ENCODE measurements at regions not wholly inside any gene's neighbourhood (a gene's known extent, or its start where the extent isn't known, plus 50 kb on each side); places are given as distances from the start of the nearest gene placed in this dataset.

- no peaks in the 10 kb centered on the region for H3K4me1 ChIP-seq (replicated peaks in 1 of 4; ENCODE audit: control insufficient read depth in 3 of 4, insufficient read depth in 4 of 4, low read length in 3 of 4)
- no peak for DNase-seq (ENCODE audit: low read depth in 1 of 2, low spot score in 2 of 2)
- H3K23me2 ChIP-seq (ENCODE audit: low read depth, low read length), result no peaks in the 10 kb centered on the region
- no peak overlapping the region for H2BK120ac ChIP-seq (replicated peaks; ENCODE audit: low read depth, low read length)
- no peak overlapping the region for H3K18ac ChIP-seq (ENCODE audit: extremely low read depth, low read length)
- ChIA-PET POLR2A (ENCODE audit: partially characterized antibody) (no interaction called here), CTCF (ENCODE audit: partially characterized antibody) (interaction anchor here (0.6 kb wide), 1 partner anchor 26 kb away, joined by 3 read pairs; no protein-coding TSS in a partner anchor)
- H3K79me1 ChIP-seq (ENCODE audit: low read depth, low read length), result no peaks in the 10 kb centered on the region
- H3K27me3 ChIP-seq (replicated peaks in 1 of 4; ENCODE audit: control insufficient read depth in 3 of 4, extremely low read depth in 1 of 4, insufficient read depth in 3 of 4, low read length in 3 of 4), result no peaks in the 10 kb centered on the region
- no peak overlapping the region for H2AFZ ChIP-seq (ENCODE audit: low read length)
- H3K14ac ChIP-seq (ENCODE audit: insufficient read length), result no peak overlapping the region
- no peak for TF ChIP-seq JUND (IDR thresholded peaks at IDR 0.05; ENCODE audit: low read length)
- TF ChIP-seq BCL11A (IDR thresholded peaks at IDR 0.05; ENCODE audit: low read depth in 2 of 2, low read length in 2 of 2), result no peak
- TF ChIP-seq PHF8 (conservative IDR thresholded peaks at IDR 0.05; ENCODE audit: low read depth, low read length), result no peak
- TF ChIP-seq ATF2 (IDR thresholded peaks at IDR 0.05; ENCODE audit: low read length), result no peak
- no peak for TF ChIP-seq TAF7 (optimal IDR thresholded peaks at IDR 0.05; ENCODE audit: borderline replicate concordance, low read depth, low read length)
- TF ChIP-seq RXRA (IDR thresholded peaks at IDR 0.05; ENCODE audit: insufficient read depth, low read depth, low read length), result no peak
- TF ChIP-seq BRCA1 (IDR thresholded peaks at IDR 0.05; ENCODE audit: low read depth, low read length), result no peak
- no peak for TF ChIP-seq TBP (IDR thresholded peaks at IDR 0.05; ENCODE audit: low read depth, low read length)
- TF ChIP-seq KDM4A (IDR thresholded peaks at IDR 0.05; ENCODE audit: low read depth, low read length, severe bottlenecking), result no peak
- no peak for TF ChIP-seq NANOG (IDR thresholded peaks at IDR 0.05; ENCODE audit: insufficient read depth, low read depth, low read length, poor library complexity, severe bottlenecking)
- no peak for TF ChIP-seq SIX5 (IDR thresholded peaks at IDR 0.05; ENCODE audit: low read depth, low read length)
- H2BK20ac ChIP-seq (ENCODE audit: low read length), result no peak overlapping the region
- H3K79me2 ChIP-seq (ENCODE audit: control insufficient read depth in 1 of 2, insufficient read depth in 2 of 2, low read length in 2 of 2), result no peaks in the 10 kb centered on the region
- H3K4ac ChIP-seq (replicated peaks; ENCODE audit: insufficient read length, low read depth, low read length), result no peak overlapping the region
- no peak overlapping the region for H4K8ac ChIP-seq (ENCODE audit: extremely low read depth, insufficient read depth, low read length)
- H3K56ac ChIP-seq (replicated peaks; ENCODE audit: insufficient read length, low read depth, low read length), result no peak overlapping the region
- H3K4me3 ChIP-seq (ENCODE audit: extremely low read depth in 1 of 4, insufficient read depth in 2 of 4, low read depth in 3 of 4, low read length in 4 of 4), result no peak overlapping the region
- no peak for FAIRE-seq
- H3K23ac ChIP-seq (ENCODE audit: insufficient read length), result no peak overlapping the region
- H3K9ac ChIP-seq (replicated peaks in 1 of 4; ENCODE audit: extremely low read depth in 1 of 4, low read depth in 3 of 4, low read length in 3 of 4), result no peak overlapping the region
- no peak overlapping the region for H2BK15ac ChIP-seq (ENCODE audit: low read length)
- H3K27ac ChIP-seq (ENCODE audit: low read depth, low read length), result no peak overlapping the region
- no peak overlapping the region for H2AK5ac ChIP-seq (ENCODE audit: low read depth, low read length)
- H3K9me3 ChIP-seq (ENCODE audit: insufficient read depth in 2 of 2, low read depth in 1 of 2, low read length in 1 of 2), result no peaks in the 10 kb centered on the region
- H4K20me1 ChIP-seq (replicated peaks in 1 of 2; ENCODE audit: control insufficient read depth in 1 of 2, insufficient read depth in 2 of 2, low read length in 2 of 2), result no peaks in the 10 kb centered on the region
- H2BK5ac ChIP-seq (ENCODE audit: low read depth, low read length), result no peak overlapping the region
- H2BK12ac ChIP-seq (ENCODE audit: low read depth, low read length), result no peak overlapping the region
- no peak overlapping the region for H3K4me2 ChIP-seq (ENCODE audit: insufficient read depth in 1 of 2, low read depth in 2 of 2, low read length in 2 of 2)
- WGBS, 2 experiments (ENCODE audit: extremely low coverage in 1 of 2, insufficient coverage in 1 of 2, insufficient read length in 1 of 2, insufficient replicate concordance in 2 of 2, low coverage in 1 of 2, low lambda C conversion rate in 2 of 2, missing lambda C conversion rate in 1 of 2), result 93% methylated on average over 1 of the region's 1 CpG; no CpG with 5 or more reads in 1 of the 2 experiments
- no peak overlapping the region for H4K5ac ChIP-seq (ENCODE audit: insufficient read length, low read depth, low read length)
- H4K91ac ChIP-seq (replicated peaks; ENCODE audit: insufficient read length, low read length), result no peak overlapping the region
- H3K36me3 ChIP-seq (ENCODE audit: control insufficient read depth in 2 of 4, insufficient read depth in 4 of 4, low read length in 3 of 4), result no peaks in the 10 kb centered on the region
Observed at GRCh38 chr12:84397263-84397662, 515.3 kb downstream of the SLC6A15 start.

All from H1 (cell line).